ENCODE measurements at regions not wholly inside any gene's neighbourhood (a gene's known extent, or its start where the extent isn't known, plus 50 kb on each side); places are given as distances from the start of the nearest gene placed in this dataset.

DNA sequence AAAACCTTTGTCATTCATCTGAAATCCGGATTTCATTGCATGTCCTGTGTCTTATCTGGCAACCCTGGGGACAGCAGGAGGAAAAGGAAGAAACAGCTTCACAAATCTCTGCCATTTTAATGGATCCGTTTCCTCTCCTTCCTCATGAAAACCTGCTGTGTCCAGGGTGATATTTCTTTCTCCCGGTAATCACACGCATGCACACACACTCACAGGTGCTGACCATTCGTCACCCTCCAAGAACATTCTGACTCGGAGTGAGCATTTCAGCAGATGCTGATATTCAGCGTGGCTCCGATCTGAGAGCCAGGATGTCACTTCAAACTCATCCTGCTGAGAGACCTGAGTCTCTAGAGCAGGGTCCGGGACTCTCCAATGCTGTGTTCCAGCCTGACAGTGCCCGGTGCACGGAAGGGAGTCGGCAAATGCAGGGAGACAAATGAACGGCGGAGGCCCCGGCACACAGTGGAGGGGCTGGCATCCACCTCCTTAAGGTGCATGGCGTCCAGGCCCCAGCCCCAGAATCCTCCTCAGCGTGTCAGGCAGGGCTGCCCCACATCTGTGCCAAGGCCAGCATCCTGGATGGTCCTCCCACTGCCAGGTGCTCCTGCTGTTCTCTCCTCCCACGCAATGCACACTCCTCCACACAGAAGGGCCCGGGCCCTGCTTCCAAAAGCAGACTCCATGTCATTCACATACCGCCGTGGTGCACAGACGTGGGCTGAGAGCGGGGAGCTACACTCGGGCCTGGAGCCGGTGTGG, 70.7 kb downstream of the RBFOX3 start:
- DNase-seq (ENCODE audit: low read depth), result no peak

DNA sequence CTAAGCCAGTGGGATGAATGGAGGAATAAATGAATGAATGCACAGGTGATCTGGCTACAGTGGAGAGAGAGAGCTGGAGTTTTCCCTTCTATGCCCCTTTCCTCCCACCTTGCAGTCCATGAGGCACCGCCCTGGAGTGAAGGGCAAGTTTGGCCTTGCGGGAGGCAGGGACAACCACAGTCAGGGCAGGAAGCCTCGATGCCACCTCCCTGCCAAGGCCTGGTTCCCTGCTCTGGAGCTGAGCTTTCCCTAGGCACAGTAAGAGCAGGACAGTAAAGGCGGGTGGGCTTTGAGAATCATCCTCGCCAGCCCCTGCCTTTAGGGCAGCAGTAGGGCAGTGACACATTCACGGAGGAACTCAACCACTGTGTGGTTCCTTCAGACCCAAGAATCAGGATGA, 72.6 kb downstream of the RBFOX3 start:
- DNase-seq (ENCODE audit: low read depth), result no peak

DNA sequence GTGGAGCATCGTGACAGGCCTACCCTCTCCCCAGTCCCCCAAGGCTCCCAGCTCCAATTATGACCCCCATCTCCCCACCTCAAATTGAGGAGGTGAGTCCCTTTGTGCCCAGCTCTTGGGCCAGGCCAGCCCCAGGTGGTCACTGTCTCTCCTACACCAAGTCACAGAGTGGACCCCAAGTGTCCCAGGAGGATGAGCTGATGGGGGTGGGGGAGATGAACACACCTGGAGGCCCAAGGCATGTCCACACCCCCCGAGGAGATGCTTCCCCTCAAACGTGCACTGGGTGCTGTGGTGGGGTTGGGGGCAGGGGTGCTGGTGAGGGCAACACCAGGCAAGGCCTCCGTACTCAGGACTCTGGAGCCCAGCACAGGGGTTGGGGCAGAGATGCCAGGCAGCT, 73.2 kb downstream of the RBFOX3 start:
- no peak for DNase-seq (ENCODE audit: low read depth)

DNA sequence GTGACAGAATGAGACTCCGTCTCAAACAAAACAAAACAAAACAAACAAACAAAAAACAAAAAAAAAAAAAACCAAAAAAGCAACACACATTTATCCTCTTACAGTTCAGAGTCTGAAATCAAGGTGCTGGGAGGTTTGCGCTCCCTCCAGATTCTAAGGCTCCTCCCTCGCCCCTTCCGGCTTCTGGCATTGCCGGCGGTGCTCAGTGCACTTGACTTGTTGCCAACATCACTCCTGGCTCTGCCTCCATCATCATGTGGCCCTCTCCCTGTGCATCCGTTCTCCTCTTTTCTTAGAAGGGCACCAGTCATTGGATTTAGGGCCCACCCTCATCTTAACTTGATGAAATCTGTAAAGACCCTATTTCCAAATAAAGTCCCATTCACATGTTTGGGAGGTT, 73.8 kb downstream of the RBFOX3 start:
- DNase-seq (ENCODE audit: low read depth), result no peak

DNA sequence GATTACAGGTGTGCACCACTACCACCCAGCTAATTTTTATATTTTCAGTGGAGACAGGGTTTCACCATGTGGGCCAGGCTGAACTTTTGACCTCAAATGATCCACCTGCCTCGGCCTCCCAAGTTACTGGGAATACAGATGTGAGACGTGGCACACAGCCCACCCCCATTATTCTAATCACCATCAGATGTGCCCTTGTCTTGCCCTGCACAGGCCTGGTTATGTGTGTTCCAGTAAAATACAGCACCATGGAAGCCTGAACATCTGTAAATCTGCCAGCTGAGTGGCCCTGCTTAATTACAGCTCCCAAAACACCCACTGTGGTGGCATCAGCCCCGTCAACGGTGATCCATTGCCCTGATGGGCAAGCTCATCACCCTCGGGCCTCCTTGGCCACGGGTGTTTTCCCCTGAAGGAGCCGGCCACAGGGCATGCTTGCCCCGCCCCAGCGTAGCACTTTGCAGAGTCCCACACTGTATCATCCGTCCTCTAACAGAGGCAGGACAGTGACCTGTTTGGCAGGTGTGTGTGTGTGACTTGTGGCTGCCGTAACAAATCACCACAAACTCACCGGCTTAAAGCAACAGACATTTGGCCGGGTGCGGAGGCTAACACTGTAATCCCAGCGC, 74.5 kb downstream of the RBFOX3 start:
- DNase-seq (ENCODE audit: low read depth), result no peak

DNA sequence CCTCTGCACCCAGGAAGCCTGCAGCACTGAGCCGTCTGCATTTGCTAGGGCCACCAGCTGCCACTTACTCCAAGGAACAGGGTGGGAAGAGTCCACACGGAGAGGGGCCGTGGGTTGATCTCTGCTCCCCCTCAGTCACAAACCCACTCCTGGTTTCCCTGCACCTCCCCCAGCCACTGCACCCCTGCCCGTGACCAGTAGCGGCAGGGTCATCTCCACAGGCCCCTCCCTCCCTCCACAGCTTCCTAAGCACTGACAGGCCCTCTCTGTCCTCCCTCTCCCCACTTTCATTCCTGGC, 75.2 kb downstream of the RBFOX3 start:
- no peak for DNase-seq (ENCODE audit: low read depth)

DNA sequence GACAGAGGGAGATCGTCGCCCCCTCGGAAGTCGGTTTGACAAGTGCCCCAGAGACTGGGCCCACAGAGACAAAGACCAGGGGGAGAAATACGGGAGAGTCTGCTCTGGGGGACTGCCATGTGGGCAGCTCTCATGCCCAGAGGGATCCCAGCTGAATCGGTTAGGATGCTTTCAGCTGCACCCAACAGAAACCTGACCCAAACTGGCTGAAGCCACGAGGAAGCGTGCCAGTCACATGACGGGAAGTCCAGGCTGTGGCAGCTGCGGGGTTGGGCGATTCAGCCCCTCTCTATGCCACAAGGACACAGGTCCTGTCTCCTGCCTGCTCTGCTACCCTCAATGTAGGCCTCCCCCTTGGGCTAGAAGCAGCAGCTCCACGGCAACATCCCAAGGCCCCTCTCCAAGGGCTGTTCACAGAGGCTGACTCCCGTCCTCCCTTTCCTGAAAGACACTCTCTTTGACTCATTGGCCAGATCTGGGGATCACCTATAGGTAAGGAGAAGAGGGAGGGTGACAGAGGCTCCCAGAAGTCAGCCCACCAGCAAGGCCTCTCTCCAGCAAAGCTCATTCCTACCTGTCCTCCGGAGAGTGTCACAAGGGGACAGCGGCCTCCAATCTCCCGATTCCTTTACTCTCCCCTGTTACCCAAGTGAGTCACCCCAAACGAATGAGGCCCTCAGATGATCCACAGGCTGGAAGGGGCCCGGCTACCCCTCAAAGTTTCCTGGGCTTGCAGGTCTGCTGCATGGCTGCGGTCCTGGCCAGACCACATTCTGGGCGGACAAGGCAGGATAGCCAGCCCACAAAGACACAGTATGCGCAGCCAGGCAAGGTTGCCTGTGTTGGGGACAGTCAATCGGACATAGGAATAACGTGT, 75.8 kb downstream of the RBFOX3 start:
- no peak for DNase-seq (ENCODE audit: low read depth)

DNA sequence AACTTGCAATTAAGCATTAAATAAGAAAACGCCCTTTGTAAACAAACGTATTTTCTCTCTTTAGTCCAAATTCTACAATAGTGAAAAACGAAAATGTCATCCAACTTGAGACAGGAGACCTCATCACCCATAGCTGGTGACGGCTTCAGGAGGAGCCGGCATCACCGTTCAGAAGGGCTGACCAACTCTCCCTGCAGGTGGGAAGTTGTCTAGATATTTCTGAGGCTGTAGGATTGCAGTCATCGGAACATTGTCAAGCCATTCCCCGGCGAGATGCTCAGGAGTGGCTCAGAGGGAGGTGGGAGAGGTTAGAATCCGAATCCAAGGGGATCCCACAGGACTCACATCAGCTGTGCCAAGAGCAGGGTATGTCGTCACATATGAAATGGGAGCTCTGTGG, 76.7 kb downstream of the RBFOX3 start:
- DNase-seq (ENCODE audit: low read depth), result no peak

DNA sequence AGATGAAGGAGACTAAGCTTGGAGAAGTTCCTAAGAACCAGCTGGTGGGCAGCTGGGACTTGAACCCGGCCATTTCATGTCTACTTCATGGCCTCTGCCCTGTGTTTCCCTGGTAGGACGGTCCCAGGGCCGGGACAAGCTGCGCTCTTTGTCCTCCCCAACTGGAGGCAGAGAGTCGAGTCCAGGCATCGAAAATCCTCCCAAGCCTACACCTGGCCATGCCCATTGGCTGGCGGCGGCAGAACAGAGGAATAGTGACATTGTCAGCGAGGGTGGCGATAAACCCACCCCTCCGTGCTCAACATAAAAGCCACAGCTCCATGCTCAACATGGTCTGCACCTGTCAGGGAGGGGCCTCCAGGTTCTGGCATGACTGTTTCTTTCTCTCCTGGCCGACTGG, 77.7 kb downstream of the RBFOX3 start:
- no peak for DNase-seq (ENCODE audit: low read depth)

DNA sequence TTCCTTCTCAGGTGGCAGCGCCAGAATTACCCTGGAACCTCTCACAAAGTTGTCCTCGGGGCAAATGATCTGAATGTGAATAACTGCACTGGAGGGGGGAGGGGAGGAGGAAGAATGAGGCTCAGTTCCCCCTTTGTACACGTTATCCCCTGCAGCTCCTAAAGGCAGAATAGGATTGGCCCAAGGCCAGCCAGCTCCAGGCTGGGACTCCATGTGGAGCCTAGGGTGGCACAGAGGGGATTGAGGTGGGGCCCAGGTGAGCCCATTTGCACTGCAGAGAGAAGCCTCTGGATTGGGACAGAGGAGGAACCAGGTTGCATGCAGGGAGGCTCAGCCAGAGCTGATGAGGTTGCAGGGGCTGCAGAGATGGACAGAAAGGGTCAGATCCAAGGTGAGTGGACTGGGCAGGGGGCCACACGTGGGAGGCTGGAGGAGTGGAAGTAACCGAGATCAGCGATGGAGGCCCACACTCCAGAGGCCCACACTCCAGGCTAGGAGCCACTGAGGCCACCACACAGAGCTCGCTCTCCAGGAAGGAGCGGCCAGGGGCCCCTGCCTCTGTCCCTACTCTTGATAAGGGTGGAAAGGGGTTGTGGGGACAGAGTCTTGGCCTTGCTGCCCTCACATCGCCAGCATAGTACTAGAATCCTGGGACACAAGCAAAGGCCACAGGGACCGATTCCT, 78.6 kb downstream of the RBFOX3 start:
- no peak for DNase-seq (ENCODE audit: low read depth)

DNA sequence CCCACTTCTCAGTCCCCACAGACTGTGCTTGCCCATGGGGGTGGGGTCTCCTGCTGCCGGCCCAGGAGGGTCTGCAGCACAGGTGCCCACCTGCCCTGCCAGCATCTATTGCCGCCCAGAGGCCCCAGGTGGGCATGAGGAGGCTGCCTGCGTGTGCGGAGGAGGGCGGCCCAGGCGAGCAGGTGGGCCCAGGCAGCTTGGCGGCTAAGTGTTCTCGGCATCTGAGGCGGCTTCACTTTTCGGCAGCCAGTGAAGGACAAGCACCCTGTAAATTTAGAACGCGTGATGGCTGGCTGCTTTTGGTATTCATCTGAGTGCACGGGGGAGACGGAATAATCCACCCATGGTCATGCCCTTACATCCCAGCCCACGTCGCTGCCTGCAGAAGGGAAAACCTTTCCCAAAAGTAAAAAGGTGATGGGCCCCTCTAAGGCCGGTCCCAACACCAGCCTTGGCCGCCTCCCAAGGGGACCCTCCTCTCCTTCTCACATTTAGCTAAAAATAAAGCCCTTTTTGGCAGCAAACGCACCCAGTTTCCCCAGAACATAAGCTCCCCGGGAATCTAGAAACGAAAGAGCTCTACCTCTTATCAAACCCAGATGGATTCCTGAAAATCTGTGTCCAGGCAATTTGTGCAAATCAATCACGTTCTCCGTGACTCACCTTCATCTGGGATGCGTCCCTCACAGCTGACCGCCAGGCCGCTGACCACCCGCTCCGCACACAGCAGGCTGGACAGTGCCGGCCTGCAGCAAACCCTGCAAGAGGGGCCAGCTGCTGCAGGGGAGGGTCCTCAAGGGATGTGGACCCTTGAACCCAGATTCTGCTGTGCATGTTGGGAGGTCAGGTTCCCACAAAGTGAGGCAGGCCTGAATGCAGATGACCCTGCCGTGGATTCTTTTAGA, 79.4 kb downstream of the RBFOX3 start:
- no peak for DNase-seq (ENCODE audit: low read depth)

DNA sequence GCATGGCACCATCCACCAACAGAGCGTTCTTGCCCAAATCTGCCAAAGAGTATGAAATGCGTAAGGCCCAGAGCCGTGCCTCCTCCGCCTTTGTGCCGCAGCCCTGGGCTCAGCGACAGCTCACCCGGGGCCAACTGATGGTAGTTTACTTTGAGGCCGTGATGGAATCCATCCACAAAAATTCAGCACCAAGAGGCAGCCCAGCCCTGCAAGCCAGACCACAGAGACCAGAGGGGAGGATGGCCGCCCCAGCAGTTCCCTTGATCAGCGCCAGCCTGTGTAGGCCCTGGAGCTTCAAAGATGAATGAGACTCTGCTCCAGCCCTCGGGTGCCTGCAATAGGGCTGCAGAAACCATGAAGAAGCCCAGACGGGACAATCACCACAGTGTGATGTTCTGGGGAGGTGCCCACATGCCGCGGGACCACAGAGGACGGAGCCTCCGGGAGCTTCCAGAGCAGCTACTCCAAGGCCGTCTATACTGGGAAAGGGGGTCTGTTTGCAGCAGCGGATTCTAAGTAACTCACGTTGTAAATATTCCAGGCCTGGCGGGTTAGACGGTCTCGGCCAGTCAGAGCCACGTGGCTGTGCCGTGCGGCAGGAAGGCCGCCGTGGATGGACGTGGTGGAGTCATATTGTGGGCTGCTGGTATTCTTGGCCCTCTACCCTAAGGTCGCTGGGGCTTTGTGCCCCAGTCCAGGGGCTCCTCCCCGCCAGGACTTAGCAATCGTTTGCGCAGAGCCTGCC, 80.3 kb downstream of the RBFOX3 start:
- no peak for DNase-seq (ENCODE audit: low read depth)

DNA sequence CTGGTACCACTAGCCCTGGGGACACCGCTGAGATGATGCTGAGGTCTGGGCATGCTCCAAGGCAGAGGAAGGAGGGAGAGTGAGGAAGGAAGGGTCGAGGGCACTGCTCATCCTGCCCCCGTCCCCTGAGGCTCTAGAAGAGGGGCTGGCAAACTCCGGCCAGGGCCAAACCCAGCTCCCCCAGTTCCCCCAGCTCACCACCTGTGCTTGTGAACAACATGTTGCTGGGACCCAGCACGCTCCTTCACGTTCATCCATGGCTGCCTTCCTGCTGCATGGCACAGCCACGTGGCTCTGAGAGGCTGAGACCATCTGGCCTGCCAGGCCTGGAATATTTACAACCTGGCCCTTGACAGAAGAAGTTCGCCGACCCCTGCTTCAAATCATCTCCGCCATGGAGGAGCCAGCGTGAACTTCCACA, 81.2 kb downstream of the RBFOX3 start:
- DNase-seq (ENCODE audit: low read depth), result no peak

DNA sequence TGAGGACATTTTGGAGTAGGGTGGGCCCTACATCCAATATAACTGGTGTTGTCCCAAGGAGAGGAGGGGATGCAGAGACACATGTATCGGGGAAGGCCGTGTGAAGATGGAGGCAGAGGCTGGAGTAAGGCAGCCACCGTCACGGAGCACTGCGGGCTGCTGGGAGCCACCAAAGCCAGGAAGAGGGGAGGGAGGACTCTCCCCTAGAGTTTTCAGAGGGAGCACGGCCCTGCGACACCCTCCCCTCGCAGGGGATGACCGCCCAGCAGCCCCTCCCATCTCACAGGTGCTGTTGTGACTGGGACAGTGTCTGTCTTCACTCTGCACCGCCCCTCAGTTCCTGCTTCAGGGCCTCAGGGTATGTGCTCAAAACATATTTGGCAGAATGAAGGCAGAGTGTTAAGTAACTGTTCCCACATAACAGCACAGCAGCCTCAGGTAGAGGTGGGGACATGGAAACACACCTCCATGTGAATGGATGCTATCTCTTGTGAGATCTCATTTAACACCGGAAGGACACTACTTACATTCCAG, 82.2 kb downstream of the RBFOX3 start:
- no peak for DNase-seq (ENCODE audit: low read depth)

DNA sequence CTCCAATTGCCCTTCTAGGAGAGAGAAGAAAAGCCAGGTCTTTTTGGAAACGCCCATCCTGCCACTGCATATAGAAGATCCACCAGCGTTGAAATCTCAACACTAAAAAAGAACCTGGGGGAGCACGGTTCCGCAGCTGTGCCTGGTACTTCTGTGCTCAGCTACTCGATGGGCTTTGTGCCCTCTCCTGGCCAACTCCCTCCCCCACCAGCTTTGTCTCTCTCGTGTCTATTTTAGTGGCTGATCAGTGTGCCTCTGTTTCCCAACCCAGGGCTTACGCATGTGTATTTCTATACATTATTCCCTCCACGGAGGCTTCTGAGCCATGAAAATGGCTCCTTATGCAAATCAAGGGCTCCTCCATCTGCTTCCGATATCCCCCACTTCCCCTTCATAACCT, 83.5 kb downstream of the RBFOX3 start:
- no peak for DNase-seq (ENCODE audit: low read depth)

DNA sequence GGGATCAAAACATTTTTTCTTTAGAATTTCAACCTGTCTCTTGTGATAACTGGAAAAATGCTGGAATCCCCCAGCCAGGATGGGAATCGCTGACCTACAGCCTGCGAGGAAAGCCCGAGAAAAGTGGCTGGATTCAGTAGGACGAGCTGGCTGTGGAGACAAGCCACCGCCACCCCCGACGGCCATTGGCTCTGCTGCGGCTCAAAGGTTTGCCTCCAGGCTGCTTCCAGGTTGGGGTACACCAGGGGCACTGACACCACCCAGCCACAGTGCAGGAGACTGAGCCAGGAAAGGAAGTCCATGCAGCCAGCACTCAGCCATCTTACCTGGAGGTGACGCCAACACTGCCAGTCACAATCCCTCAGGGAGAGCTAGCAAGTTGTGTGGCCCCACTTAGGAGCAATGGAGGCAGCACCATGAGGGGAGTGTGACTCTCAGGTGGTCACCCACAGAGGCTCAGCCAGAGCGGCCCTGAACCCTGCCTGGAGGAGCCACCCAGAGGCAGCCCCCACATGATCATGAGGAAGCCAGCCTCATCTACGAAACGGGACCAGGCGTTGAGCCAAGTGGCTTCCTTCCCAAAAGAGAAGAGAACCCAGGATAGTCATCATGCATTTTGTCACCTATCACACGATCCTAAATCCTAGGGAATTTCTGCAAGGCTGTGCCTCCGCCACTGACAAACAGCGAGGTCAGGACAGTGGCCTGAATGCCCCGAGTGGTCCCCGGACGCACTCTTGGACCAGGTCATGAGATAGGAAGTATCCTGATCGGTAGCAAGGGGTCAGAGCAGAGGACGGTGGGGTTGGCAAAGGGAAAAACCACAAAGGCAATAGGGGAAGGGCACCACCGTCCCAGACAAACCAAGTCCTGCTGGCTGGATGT, 84.8 kb downstream of the RBFOX3 start:
- no peak for DNase-seq (ENCODE audit: low read depth)

DNA sequence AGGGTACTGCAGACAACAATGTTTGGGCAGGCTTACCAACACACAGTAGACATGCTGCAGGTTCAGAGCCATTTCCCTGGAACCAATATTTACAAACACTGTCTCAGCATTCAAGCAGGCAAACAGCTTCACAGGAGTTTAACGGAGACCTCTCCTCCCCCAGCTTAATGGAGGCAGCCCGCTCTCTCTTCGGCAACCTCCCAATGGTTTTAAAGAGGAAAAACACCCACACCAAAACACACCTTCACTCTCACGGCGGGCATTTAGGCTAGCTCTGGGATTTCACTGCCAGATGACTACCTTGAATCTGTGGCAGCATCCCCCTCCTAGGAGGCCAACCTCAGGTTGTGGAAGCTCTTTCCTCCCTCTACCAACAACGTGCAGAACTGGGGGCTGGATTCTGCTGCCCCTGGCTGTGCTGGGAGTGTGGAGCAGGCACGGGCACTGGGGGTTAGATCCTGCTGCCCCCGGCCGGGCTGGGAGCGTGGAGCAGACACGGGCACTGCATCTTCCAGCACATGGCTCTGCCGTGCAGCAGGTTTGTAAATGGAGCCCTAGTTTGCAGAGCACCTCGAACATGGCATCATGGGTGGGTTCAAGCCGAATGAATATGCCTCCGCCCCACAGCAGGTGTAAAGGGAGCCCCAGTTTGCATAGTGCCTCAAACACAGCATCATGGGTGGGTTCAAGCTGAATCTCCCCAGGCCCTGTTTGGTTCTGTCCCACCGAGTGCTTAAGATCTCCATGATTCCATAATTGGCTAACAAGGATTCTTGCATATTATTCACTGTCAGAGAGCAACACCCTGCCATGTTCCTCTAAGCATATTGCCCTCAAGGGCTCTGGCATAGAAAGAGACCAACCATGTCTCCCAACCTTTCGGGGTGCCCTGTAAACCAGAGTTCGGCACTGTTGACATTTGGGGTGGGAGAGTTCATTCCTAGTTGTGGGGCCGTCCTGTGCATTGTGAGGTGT, 86.4 kb downstream of the RBFOX3 start:
- DNase-seq (ENCODE audit: low read depth), result no peak

DNA sequence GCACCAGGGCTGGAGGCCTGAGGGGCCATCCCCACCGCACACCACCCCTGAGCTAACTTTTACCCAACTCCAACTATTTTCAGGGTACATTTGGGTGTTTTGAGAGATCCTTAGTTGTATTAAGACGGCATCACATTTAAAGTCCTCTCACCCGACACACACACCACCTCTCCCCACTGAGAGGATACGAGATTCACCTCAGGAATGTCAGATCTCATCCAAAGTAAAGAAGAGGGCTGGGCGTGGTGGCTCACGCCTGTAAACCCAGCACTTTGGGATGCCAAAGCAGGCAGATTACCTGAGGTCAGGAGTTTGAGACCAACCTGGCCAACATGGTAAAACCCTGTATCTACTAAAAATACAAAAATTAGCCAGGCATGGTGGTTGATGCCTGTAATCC, 88.4 kb downstream of the RBFOX3 start:
- no peak for DNase-seq (ENCODE audit: low read depth)

Measured in M059J (cell line).